SU-DHL-6 (cell line): ENCODE measurements at regions not wholly inside any gene's neighbourhood (a gene's known extent, or its start where the extent isn't known, plus 50 kb on each side); places are given as distances from the start of the nearest gene placed in this dataset.

Experiments used
- H2AFZ ChIP-seq: fragments of 200-600 bp; sonication (generic); 2 replicates; pipeline ENCODE4 v1.6.1; 2014; ENCODE audit warnings: low read depth, mild to moderate bottlenecking, moderate library complexity, mixed read lengths, antibody characterized with exemption, low read length; ENCODE audit not compliant: severe bottlenecking
- H3F3A ChIP-seq: fragments of 200-600 bp; shearing (Covaris generic); 2 replicates; pipeline ENCODE4 v1.6.0; 2016; ENCODE audit warnings: antibody characterized with exemption, mild to moderate bottlenecking; ENCODE audit not compliant: insufficient read depth
- H3K27ac ChIP-seq: fragments of 200-600 bp; sonication (generic); 2 replicates; pipeline ENCODE4 v1.5.1; 2016; ENCODE audit warnings: low read depth, mild to moderate bottlenecking, low read length, moderate library complexity, mixed read lengths
- H3K27me3 ChIP-seq: fragments of 200-600 bp; sonication (generic), shearing (Covaris generic); 2 replicates; pipeline ENCODE4 v1.6.0; 2014; ENCODE audit warnings: mild to moderate bottlenecking, low read length
- H3K36me3 ChIP-seq: fragments of 200-600 bp; sonication (generic); 2 replicates; pipeline ENCODE4 v1.6.1; 2014; ENCODE audit warnings: mild to moderate bottlenecking, low read length, mixed read lengths
- H3K4me2 ChIP-seq: fragments of 300-600, 200-600 bp; shearing (Covaris generic), sonication (generic); 2 replicates; pipeline ENCODE4 v1.6.0; 2014; ENCODE audit warnings: low read length, low read depth, mild to moderate bottlenecking; ENCODE audit not compliant: poor library complexity, severe bottlenecking
- H3K4me3 ChIP-seq: fragments of 200-600 bp; sonication (generic); 2 replicates; pipeline ENCODE4 v1.5.1; 2014; ENCODE audit warnings: antibody characterized with exemption, low read length, mild to moderate bottlenecking, mixed read lengths; ENCODE audit not compliant: insufficient read depth, poor library complexity, severe bottlenecking
- H3K79me2 ChIP-seq: fragments of 200-600 bp; sonication (generic); 2 replicates; pipeline ENCODE4 v1.6.1; 2014; ENCODE audit warnings: mild to moderate bottlenecking, low read length, moderate library complexity; ENCODE audit not compliant: insufficient read depth
- H3K9ac ChIP-seq: fragments of 200-600 bp; sonication (generic); 2 replicates; pipeline ENCODE4 v1.7.0; 2014; ENCODE audit warnings: mild to moderate bottlenecking, low read length
- H3K9me2 ChIP-seq: fragments of 200-600 bp; sonication (generic); replicated peaks from 2 replicates; pipeline ENCODE4 v1.6.1; 2014; ENCODE audit warnings: low read length; ENCODE audit not compliant: insufficient read depth
- H3K9me3 ChIP-seq: fragments of 200-600 bp; sonication (generic); 2 replicates; pipeline ENCODE4 v1.6.1; 2014; ENCODE audit warnings: low read length, mixed read lengths; ENCODE audit not compliant: insufficient read depth
- H4K20me1 ChIP-seq: fragments of 200-600 bp; sonication (generic); 2 replicates; pipeline ENCODE4 v1.6.1; 2014; ENCODE audit warnings: low read depth, mild to moderate bottlenecking, antibody characterized with exemption, low read length, moderate library complexity, mixed read lengths
- EZH2phosphoT487 ChIP-seq: fragments of 200-600 bp; sonication (generic), shearing (Covaris generic); conservative IDR thresholded peaks from 2 replicates; pipeline ENCODE4 v1.6.1; 2018; ENCODE audit warnings: mild to moderate bottlenecking, antibody characterized with exemption, low read length, moderate library complexity, mixed read lengths
- TF ChIP-seq, protein P1 (sequence below): fragments of 200-600 bp; sonication (generic); IDR thresholded peaks from one replicate; pipeline ENCODE4 v1.5.1; 2017; ENCODE audit warnings: antibody characterized with exemption, mild to moderate bottlenecking, low read length, moderate library complexity; ENCODE audit not compliant: insufficient read depth, poor library complexity, severe bottlenecking

DNA sequence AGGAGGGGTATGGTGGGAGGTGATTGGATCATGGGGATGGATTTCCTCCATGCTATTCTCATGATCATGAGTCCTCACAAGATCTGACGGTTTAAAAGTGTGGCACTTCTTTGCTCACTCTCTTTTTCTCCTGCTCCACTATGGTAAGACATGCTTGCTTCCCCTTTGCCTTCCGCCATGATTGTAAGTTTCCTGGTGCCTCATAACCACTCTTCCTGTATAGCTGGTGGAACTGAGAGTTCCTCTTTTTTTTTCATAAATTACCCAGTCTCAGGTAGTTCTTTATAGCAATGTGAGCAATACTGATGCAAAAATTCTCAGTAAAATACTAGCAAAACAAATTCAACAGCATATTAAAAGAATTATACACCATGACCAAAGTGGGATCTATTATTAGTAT is 728.5 kb upstream of the SLC8A1 start:
- H3F3A ChIP-seq = no peaks in the 10 kb centered on the region
- H3K4me3 ChIP-seq = no peak overlapping the region
- TF ChIP-seq, protein P1, sequence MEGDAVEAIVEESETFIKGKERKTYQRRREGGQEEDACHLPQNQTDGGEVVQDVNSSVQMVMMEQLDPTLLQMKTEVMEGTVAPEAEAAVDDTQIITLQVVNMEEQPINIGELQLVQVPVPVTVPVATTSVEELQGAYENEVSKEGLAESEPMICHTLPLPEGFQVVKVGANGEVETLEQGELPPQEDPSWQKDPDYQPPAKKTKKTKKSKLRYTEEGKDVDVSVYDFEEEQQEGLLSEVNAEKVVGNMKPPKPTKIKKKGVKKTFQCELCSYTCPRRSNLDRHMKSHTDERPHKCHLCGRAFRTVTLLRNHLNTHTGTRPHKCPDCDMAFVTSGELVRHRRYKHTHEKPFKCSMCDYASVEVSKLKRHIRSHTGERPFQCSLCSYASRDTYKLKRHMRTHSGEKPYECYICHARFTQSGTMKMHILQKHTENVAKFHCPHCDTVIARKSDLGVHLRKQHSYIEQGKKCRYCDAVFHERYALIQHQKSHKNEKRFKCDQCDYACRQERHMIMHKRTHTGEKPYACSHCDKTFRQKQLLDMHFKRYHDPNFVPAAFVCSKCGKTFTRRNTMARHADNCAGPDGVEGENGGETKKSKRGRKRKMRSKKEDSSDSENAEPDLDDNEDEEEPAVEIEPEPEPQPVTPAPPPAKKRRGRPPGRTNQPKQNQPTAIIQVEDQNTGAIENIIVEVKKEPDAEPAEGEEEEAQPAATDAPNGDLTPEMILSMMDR = no peak
- no peak for TF ChIP-seq EZH2phosphoT487
- H3K9ac ChIP-seq = no peak overlapping the region
- no peaks in the 10 kb centered on the region for H3K9me3 ChIP-seq
- H3K4me2 ChIP-seq = no peak overlapping the region
- H3K79me2 ChIP-seq = no peaks in the 10 kb centered on the region
- no peaks in the 10 kb centered on the region for H4K20me1 ChIP-seq
- no peak overlapping the region for H2AFZ ChIP-seq
- no peak overlapping the region for H3K27ac ChIP-seq
- no peaks in the 10 kb centered on the region for H3K9me2 ChIP-seq
- H3K36me3 ChIP-seq = no peaks in the 10 kb centered on the region
- H3K27me3 ChIP-seq = no peaks in the 10 kb centered on the region

DNA sequence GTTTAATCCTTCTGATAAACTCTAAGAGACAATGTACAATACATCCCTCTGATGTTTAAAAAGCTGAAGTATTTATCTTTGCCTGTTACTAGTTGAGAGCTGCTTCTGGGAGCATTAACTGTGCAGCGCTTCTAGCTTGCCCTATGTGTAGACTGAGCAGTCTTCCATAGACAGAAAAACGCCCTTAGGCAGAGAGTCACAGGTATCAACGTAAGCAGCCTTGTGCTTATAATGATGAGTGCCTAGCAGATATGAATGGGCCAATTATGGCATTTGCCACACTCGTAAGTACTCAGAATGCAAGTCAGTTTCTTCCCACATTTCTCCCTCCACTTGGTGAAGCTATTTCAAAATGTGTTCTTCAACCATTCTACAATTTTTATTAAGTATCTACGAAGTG is 731.1 kb upstream of the SLC8A1 start:
- H3K4me2 ChIP-seq = no peak overlapping the region
- H3K36me3 ChIP-seq = no peaks in the 10 kb centered on the region
- no peaks in the 10 kb centered on the region for H3K27me3 ChIP-seq
- no peak overlapping the region for H3K4me3 ChIP-seq
- TF ChIP-seq, protein P1 = no peak
- no peak for TF ChIP-seq EZH2phosphoT487
- H2AFZ ChIP-seq = no peak overlapping the region
- no peaks in the 10 kb centered on the region for H4K20me1 ChIP-seq
- H3K9me3 ChIP-seq = no peaks in the 10 kb centered on the region
- H3K9me2 ChIP-seq = no peaks in the 10 kb centered on the region
- H3F3A ChIP-seq = no peaks in the 10 kb centered on the region
- H3K9ac ChIP-seq = no peak overlapping the region
- H3K79me2 ChIP-seq = no peaks in the 10 kb centered on the region
- H3K27ac ChIP-seq = no peak overlapping the region

GRCh38 chr2:41187376-41188122 is 735.7 kb upstream of the SLC8A1 start:
- Histone ChIP-seq H3K79me2 (no peaks in the 10 kb centered on the region), H4K20me1 (no peaks in the 10 kb centered on the region), H2AFZ (no peak overlapping the region), H3K9ac (no peak overlapping the region), H3K27me3 (no peaks in the 10 kb centered on the region), H3K4me3 (no peak overlapping the region), H3K9me2 (no peaks in the 10 kb centered on the region), H3K27ac (no peak overlapping the region), H3K9me3 (no peaks in the 10 kb centered on the region), H3K36me3 (no peaks in the 10 kb centered on the region), H3F3A (no peaks in the 10 kb centered on the region), H3K4me2 (no peak overlapping the region)
- TF ChIP-seq, protein P1 = no peak
- TF ChIP-seq EZH2phosphoT487 = no peak
